ENCODE measurements at regions not wholly inside any gene's neighbourhood (a gene's known extent, or its start where the extent isn't known, plus 50 kb on each side); places are given as distances from the start of the nearest gene placed in this dataset.

GRCh38 chr16:65406116-65406515 is 284.3 kb upstream of the CDH11 start:
- TF ChIP-seq, protein P1, sequence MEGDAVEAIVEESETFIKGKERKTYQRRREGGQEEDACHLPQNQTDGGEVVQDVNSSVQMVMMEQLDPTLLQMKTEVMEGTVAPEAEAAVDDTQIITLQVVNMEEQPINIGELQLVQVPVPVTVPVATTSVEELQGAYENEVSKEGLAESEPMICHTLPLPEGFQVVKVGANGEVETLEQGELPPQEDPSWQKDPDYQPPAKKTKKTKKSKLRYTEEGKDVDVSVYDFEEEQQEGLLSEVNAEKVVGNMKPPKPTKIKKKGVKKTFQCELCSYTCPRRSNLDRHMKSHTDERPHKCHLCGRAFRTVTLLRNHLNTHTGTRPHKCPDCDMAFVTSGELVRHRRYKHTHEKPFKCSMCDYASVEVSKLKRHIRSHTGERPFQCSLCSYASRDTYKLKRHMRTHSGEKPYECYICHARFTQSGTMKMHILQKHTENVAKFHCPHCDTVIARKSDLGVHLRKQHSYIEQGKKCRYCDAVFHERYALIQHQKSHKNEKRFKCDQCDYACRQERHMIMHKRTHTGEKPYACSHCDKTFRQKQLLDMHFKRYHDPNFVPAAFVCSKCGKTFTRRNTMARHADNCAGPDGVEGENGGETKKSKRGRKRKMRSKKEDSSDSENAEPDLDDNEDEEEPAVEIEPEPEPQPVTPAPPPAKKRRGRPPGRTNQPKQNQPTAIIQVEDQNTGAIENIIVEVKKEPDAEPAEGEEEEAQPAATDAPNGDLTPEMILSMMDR (IDR thresholded peaks at IDR 0.05) = no peak
- no peak for TF ChIP-seq POLR2A (IDR thresholded peaks at IDR 0.05; ENCODE audit: low read depth)
- TF ChIP-seq EP300 (IDR thresholded peaks at IDR 0.05) = no peak
- TF ChIP-seq POLR2AphosphoS5 (IDR thresholded peaks at IDR 0.05) = no peak
